Smooth muscle cell (in vitro differentiated cells): ENCODE measurements at regions not wholly inside any gene's neighbourhood (a gene's known extent, or its start where the extent isn't known, plus 50 kb on each side); places are given as distances from the start of the nearest gene placed in this dataset.

ENCODE experiments used
- DNase-seq: peaks from one replicate; lab custom pipeline; 2025; ENCODE audit not compliant: unreplicated experiment; lab: John Stamatoyannopoulos, UW
- H2AFZ ChIP-seq: fragments of 200-600 bp; sonication (generic); 2 replicates; pipeline ENCODE4 v1.6.0; 2016; ENCODE audit warnings: antibody characterized with exemption, low read depth, mild to moderate bottlenecking
- H3F3A ChIP-seq: fragments of 200-600 bp; sonication (generic); 2 replicates; pipeline ENCODE4 v1.6.0; 2017; ENCODE audit warnings: antibody characterized with exemption, low read depth
- H3K27ac ChIP-seq: fragments of 200-600 bp; sonication (generic); 2 replicates; pipeline ENCODE4 v1.5.1; 2016; ENCODE audit warnings: low read depth, mild to moderate bottlenecking
- H3K27me3 ChIP-seq: fragments of 200-600 bp; sonication (generic); 2 replicates; pipeline ENCODE4 v1.6.1; 2016; ENCODE audit warnings: low read depth, mild to moderate bottlenecking
- H3K36me3 ChIP-seq: fragments of 200-600 bp; sonication (generic); 2 replicates; pipeline ENCODE4 v1.5.1; 2016; ENCODE audit warnings: low read depth
- H3K4me1 ChIP-seq: fragments of 200-600 bp; sonication (generic); 2 replicates; pipeline ENCODE4 v1.5.1; 2016; ENCODE audit warnings: low read depth
- H3K4me2 ChIP-seq: fragments of 200-600 bp; sonication (generic); 2 replicates; pipeline ENCODE4 v1.6.0; 2016; ENCODE audit warnings: mild to moderate bottlenecking
- H3K4me3 ChIP-seq: fragments of 200-600 bp; sonication (generic); 2 replicates; pipeline ENCODE4 v1.5.1; 2016; ENCODE audit warnings: mild to moderate bottlenecking
- H3K79me2 ChIP-seq: fragments of 200-600 bp; sonication (generic); 2 replicates; pipeline ENCODE4 v1.6.0; 2016; ENCODE audit warnings: low read depth, mild to moderate bottlenecking
- H3K9ac ChIP-seq: fragments of 200-600 bp; sonication (generic); 2 replicates; pipeline ENCODE4 v1.6.0; 2016; ENCODE audit warnings: low read depth
- H3K9me3 ChIP-seq: fragments of 200-600 bp; sonication (generic); replicated peaks from 2 replicates; pipeline ENCODE4 v1.5.1; 2016; ENCODE audit warnings: low read depth
- H4K20me1 ChIP-seq: fragments of 200-600 bp; sonication (generic); 2 replicates; pipeline ENCODE4 v1.6.0; 2016; ENCODE audit warnings: low read depth
- WGBS: methylation state at CpG from one replicate; pipeline ENCODE4 v1.1.7; 2016; ENCODE audit warnings: low lambda C conversion rate; 5-methylcytosine and 5-hydroxymethylcytosine counted together
- TF ChIP-seq, protein P1 (sequence below): fragments of 200-600 bp; sonication (generic); IDR thresholded peaks from 2 replicates; pipeline ENCODE4 v1.5.1; 2017; ENCODE audit warnings: borderline replicate concordance, mild to moderate bottlenecking, antibody characterized with exemption; ENCODE audit not compliant: insufficient read depth, poor library complexity, severe bottlenecking

DNA sequence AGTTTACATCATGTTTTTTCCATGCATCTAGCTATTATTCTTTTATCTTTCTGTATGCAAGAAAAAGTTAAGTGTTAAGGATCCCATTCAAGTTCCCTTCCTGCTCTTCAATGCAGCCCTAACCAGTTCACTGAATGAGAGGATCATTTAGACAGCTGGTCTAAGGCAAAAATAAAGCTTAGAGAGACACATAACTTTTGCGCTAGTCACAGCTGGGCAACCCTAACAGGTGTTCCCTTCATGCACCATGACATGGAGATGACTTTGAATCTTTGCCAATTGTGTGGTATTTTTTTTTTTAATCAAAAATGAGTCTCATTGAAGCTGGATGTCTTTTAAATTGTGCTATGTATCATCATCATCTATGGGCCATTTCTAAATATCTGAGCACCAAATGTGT lies 393.8 kb upstream of the CYRIA start:
- Histone ChIP-seq H3K4me3 (no peak overlapping the region), H3K9ac (no peak overlapping the region), H3K36me3 (no peaks in the 10 kb centered on the region), H3K4me1 (peaks cover 16% of the 10 kb centered on the region), H3K79me2 (no peaks in the 10 kb centered on the region), H3K27ac (no peak overlapping the region), H3K9me3 (no peaks in the 10 kb centered on the region), H3F3A (no peaks in the 10 kb centered on the region), H3K4me2 (no peak overlapping the region), H3K27me3 (no peaks in the 10 kb centered on the region), H2AFZ (no peak overlapping the region), H4K20me1 (no peaks in the 10 kb centered on the region)
- no peak for DNase-seq
- WGBS: 100% methylated on average over 1 of the region's 1 CpG
- TF ChIP-seq, protein P1, sequence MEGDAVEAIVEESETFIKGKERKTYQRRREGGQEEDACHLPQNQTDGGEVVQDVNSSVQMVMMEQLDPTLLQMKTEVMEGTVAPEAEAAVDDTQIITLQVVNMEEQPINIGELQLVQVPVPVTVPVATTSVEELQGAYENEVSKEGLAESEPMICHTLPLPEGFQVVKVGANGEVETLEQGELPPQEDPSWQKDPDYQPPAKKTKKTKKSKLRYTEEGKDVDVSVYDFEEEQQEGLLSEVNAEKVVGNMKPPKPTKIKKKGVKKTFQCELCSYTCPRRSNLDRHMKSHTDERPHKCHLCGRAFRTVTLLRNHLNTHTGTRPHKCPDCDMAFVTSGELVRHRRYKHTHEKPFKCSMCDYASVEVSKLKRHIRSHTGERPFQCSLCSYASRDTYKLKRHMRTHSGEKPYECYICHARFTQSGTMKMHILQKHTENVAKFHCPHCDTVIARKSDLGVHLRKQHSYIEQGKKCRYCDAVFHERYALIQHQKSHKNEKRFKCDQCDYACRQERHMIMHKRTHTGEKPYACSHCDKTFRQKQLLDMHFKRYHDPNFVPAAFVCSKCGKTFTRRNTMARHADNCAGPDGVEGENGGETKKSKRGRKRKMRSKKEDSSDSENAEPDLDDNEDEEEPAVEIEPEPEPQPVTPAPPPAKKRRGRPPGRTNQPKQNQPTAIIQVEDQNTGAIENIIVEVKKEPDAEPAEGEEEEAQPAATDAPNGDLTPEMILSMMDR: no peak

DNA sequence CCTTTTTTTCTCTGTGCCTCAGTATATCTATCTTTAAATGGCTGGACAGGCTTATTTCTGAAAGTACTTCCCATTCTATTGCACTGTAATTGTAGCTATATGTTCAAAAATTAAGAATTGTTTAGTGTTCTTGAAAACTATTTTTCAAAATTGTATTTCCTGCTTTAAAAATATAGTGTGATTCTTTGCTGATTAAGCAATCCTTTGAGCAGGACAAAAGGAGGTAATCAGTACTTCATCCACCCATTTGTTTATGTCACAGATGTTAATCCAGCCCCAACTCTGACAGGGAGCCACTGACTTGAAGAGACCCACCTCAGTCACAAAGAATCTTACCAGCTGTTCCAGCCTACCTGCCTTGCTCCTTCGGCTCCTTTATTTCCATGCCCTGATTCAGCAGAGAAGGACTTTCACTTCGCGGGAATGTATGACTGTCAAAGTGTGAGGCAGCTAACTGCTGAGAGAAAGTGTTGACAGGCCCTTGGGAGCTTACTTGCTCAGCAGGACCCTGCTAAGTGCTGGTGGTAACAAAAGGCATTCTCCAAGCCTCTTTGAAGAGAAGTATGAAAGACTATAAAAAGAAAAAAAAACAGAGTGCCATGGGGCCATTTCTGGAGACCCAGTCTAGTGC lies 393.3 kb upstream of the CYRIA start:
- DNase-seq: no peak
- Histone ChIP-seq H3K27ac (no peak overlapping the region), H3K4me3 (no peak overlapping the region), H3K27me3 (no peaks in the 10 kb centered on the region), H2AFZ (no peak overlapping the region), H3K9me3 (no peaks in the 10 kb centered on the region), H3K36me3 (no peaks in the 10 kb centered on the region), H3K79me2 (no peaks in the 10 kb centered on the region), H3K4me2 (no peak overlapping the region), H3K4me1 (peaks cover 22% of the 10 kb centered on the region), H3F3A (no peaks in the 10 kb centered on the region), H3K9ac (no peak overlapping the region), H4K20me1 (no peaks in the 10 kb centered on the region)
- 32% methylated on average over 3 of the region's 3 CpGs for WGBS
- TF ChIP-seq, protein P1: no peak

DNA sequence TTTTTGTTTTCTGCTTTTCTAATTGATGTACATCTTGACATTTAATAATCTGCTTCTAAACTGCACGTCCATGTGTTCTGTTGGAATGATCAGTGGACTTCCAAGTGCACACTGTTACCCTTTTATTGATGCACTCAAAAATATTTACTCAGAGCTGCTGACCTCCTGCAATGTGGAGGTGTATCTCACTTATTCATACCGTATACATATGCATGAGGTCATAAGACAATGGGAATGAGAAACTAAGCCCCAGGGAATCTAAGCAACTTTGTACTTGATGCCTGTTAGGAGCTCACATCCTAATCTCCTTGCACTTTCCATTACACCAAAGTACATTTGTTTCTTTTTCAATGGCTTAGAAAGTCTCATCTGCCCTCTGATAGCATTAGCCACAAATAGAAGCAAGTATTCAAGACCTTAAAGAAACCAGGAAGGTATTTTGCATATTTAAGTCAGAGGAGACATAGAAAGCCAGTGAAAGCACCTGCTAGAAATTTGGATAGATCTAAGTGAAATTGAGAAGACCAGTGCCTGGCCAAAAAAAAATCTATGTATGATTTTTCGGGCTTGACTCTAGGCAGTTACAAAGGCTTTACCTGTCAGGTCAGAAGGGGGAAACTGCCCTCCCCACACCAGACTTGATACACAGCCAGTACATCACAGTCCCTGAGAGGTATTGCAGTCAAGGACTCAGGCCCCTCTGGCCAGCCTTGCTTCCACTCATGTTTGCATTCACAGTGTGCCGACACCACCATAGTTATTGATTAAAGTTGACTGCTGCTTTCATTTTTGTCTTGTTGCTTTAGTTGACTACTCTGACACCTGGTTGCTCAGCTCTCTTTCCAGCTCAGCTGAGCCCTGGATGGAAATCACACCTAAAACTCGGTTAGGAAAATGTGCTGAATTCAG lies 391.7 kb upstream of the CYRIA start:
- no peaks in the 10 kb centered on the region for H3K79me2 ChIP-seq
- TF ChIP-seq, protein P1: no peak
- H3K36me3 ChIP-seq: no peaks in the 10 kb centered on the region
- no peaks in the 10 kb centered on the region for H3K9me3 ChIP-seq
- no peaks in the 10 kb centered on the region for H3K27me3 ChIP-seq
- no peak overlapping the region for H3K4me3 ChIP-seq
- no peak overlapping the region for H3K27ac ChIP-seq
- H3F3A ChIP-seq: no peaks in the 10 kb centered on the region
- H3K9ac ChIP-seq: no peak overlapping the region
- H3K4me2 ChIP-seq: no peak overlapping the region
- H4K20me1 ChIP-seq: no peaks in the 10 kb centered on the region
- peaks cover 23% of the 10 kb centered on the region for H3K4me1 ChIP-seq
- no peak overlapping the region for H2AFZ ChIP-seq
- WGBS: 83% methylated on average over 5 of the region's 5 CpGs
- no peak for DNase-seq

DNA sequence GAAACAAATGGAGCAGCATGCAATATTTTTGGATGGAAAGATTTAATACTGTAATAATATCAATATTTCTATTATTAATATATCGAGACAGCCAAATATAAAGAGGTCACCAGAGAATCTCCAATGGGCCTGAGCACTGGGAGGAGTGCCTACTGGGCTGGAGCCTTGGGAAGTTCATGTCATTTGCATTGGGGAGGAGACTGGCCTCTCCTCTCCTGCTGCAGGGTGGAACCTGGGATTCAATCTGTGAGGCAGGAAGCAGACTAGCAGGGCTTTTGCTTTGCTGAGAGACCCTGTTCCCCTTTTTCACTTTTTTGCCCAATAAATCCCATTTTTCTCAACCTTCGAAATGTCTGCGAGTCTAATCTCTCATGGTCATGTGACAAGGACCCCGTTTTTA lies 390.6 kb upstream of the CYRIA start:
- Histone ChIP-seq H3K9me3 (no peaks in the 10 kb centered on the region), H3K27me3 (no peaks in the 10 kb centered on the region), H3F3A (no peaks in the 10 kb centered on the region), H4K20me1 (no peaks in the 10 kb centered on the region), H2AFZ (no peak overlapping the region), H3K27ac (no peak overlapping the region), H3K4me1 (peaks cover 29% of the 10 kb centered on the region), H3K4me3 (no peak overlapping the region), H3K4me2 (no peak overlapping the region), H3K9ac (no peak overlapping the region), H3K79me2 (no peaks in the 10 kb centered on the region), H3K36me3 (no peaks in the 10 kb centered on the region)
- TF ChIP-seq, protein P1: no peak
- 94% methylated on average over 4 of the region's 4 CpGs for WGBS
- DNase-seq: no peak
